ENCODE measurements at regions not wholly inside any gene's neighbourhood (a gene's known extent, or its start where the extent isn't known, plus 50 kb on each side); places are given as distances from the start of the nearest gene placed in this dataset.

DNA sequence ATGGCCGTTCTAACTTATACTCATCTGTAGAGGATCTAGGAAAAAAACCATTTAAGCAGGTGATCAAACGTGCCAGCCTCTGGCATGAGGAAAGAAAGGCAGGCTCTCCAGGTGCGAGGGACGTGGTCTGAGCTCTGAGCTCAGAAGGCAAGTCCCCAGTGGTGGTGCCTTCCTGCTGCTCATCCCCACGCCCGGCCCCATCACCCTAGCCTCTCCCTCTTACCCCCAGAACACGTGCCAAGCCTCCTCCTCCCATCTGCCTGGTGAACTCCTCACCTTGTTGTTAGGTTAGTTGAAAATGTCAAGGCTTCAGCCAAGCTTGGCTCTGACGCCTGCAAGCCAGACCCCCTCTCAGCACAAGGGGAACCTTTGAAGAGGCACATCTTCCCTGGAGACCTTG lies 571.2 kb upstream of the MKI67 start:
- H3K4me3 ChIP-seq (ENCODE audit: low read depth, low read length) = no peak overlapping the region
- TF ChIP-seq, protein P1, sequence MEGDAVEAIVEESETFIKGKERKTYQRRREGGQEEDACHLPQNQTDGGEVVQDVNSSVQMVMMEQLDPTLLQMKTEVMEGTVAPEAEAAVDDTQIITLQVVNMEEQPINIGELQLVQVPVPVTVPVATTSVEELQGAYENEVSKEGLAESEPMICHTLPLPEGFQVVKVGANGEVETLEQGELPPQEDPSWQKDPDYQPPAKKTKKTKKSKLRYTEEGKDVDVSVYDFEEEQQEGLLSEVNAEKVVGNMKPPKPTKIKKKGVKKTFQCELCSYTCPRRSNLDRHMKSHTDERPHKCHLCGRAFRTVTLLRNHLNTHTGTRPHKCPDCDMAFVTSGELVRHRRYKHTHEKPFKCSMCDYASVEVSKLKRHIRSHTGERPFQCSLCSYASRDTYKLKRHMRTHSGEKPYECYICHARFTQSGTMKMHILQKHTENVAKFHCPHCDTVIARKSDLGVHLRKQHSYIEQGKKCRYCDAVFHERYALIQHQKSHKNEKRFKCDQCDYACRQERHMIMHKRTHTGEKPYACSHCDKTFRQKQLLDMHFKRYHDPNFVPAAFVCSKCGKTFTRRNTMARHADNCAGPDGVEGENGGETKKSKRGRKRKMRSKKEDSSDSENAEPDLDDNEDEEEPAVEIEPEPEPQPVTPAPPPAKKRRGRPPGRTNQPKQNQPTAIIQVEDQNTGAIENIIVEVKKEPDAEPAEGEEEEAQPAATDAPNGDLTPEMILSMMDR (IDR thresholded peaks at IDR 0.05) = no peak
- H3K9me3 ChIP-seq (ENCODE audit: control insufficient read depth, low read length) = no peaks in the 10 kb centered on the region
- H3K4me2 ChIP-seq (ENCODE audit: low read length) = no peak overlapping the region
- H3K27ac ChIP-seq = no peak overlapping the region
- H2AFZ ChIP-seq = no peak overlapping the region
- no peaks in the 10 kb centered on the region for H3K36me3 ChIP-seq (ENCODE audit: control insufficient read depth, insufficient read depth, low read length)
- H3K4me1 ChIP-seq = no peaks in the 10 kb centered on the region
- no peaks in the 10 kb centered on the region for H3K79me2 ChIP-seq
- H3K27me3 ChIP-seq (ENCODE audit: control insufficient read depth, insufficient read depth, low read length) = no peaks in the 10 kb centered on the region
- H3K9ac ChIP-seq = no peak overlapping the region

DNA sequence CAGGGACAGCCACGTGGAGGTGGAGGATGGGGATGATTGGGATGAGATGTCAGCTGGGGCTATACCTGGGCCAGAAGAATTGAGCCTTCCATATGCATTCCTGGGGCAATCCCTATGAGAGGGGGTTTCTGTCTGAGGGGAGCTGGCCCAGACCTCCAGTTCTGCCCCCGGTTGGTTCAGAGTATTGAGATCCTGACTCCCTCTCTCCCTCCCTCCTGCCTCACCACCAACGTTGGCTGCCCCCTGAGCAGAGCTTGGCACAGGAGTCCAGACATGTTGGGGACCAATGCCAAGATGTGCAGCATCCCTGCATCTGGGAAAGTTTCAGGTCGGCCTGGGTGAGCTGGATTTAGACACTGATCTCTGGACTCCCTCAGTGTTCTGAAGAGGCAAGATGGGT lies 575.2 kb upstream of the MKI67 start:
- Histone ChIP-seq H3K27me3 (ENCODE audit: control insufficient read depth, insufficient read depth, low read length) (no peaks in the 10 kb centered on the region), H3K27ac (no peak overlapping the region), H3K36me3 (ENCODE audit: control insufficient read depth, insufficient read depth, low read length) (no peaks in the 10 kb centered on the region), H3K4me3 (ENCODE audit: low read depth, low read length) (no peak overlapping the region), H3K79me2 (no peaks in the 10 kb centered on the region), H2AFZ (no peak overlapping the region), H3K4me1 (no peaks in the 10 kb centered on the region), H3K9me3 (ENCODE audit: control insufficient read depth, low read length) (no peaks in the 10 kb centered on the region), H3K4me2 (ENCODE audit: low read length) (no peak overlapping the region), H3K9ac (no peak overlapping the region)
- TF ChIP-seq, protein P1 (IDR thresholded peaks at IDR 0.05) = no peak

DNA sequence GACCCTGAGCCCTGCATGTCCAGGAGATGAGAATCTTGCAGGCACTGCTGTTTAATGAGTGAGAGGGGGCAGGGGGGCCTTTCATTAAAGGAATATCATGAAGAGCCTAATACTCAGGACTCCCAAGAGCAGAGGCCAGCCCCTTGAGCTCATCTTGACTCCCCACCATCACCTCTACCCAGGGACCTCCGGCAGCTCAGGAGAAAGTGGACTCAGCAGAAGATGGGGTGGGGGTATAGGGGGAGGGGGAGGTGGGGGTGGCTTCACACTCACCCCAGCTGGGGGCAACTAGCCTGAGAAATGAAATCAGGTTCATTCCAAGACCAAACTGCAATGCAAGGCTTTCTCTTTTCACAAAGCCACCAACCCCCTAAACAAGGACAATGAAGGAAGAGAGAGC lies 575.6 kb upstream of the MKI67 start:
- no peaks in the 10 kb centered on the region for H3K27me3 ChIP-seq (ENCODE audit: control insufficient read depth, insufficient read depth, low read length)
- H2AFZ ChIP-seq = no peak overlapping the region
- TF ChIP-seq, protein P1 (IDR thresholded peaks at IDR 0.05) = no peak
- H3K27ac ChIP-seq = no peak overlapping the region
- no peak overlapping the region for H3K4me3 ChIP-seq (ENCODE audit: low read depth, low read length)
- H3K36me3 ChIP-seq (ENCODE audit: control insufficient read depth, insufficient read depth, low read length) = no peaks in the 10 kb centered on the region
- no peak overlapping the region for H3K4me2 ChIP-seq (ENCODE audit: low read length)
- no peak overlapping the region for H3K9ac ChIP-seq
- no peaks in the 10 kb centered on the region for H3K79me2 ChIP-seq
- no peaks in the 10 kb centered on the region for H3K4me1 ChIP-seq
- no peaks in the 10 kb centered on the region for H3K9me3 ChIP-seq (ENCODE audit: control insufficient read depth, low read length)

DNA sequence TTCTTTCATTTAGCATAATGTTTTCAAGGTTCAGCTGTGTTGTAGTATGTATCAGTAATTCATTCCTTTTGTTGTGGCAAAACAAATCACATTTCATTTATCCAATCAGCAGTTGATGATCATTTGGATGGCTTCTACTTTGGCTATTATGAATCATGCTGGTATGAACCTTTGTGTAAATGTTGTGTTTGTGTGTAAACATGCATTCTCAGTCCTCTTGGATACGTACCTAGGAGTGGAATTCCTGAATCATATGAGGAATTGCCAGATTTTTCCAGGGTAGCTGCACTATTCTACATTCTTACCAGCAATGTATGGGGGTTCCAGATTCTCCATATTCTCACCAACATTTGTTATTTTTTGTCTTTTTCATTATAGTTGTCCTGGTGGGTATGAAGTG lies 578.5 kb upstream of the MKI67 start:
- TF ChIP-seq, protein P1 (IDR thresholded peaks at IDR 0.05) = no peak
- Histone ChIP-seq H3K9me3 (ENCODE audit: control insufficient read depth, low read length) (no peaks in the 10 kb centered on the region), H3K27me3 (ENCODE audit: control insufficient read depth, insufficient read depth, low read length) (no peaks in the 10 kb centered on the region), H3K4me1 (no peaks in the 10 kb centered on the region), H3K79me2 (no peaks in the 10 kb centered on the region), H3K4me2 (ENCODE audit: low read length) (no peak overlapping the region), H3K9ac (no peak overlapping the region), H3K27ac (no peak overlapping the region), H2AFZ (no peak overlapping the region), H3K36me3 (ENCODE audit: control insufficient read depth, insufficient read depth, low read length) (no peaks in the 10 kb centered on the region), H3K4me3 (ENCODE audit: low read depth, low read length) (no peak overlapping the region)

DNA sequence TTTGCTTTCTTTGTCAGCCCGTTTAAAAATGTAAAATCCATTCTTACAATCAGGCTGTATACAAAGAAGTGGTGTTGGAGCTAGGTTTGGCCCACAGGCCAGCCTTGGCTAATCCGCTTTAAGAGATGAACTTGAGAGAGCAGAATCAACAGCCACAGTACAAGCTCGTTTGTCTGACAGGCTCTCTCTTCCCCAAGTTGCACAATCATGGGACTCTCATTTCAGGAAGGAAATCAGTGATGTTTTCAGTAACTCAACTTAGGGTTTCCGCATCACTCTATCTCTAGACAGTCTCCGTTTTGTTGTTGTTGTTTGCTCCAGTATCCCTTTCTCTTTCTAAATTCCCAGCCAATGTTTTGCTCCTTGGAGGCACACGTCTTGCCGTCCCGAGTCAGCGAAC lies 582.0 kb upstream of the MKI67 start:
- Histone ChIP-seq H3K27ac (no peak overlapping the region), H2AFZ (no peak overlapping the region), H3K9ac (no peak overlapping the region), H3K27me3 (ENCODE audit: control insufficient read depth, insufficient read depth, low read length) (no peaks in the 10 kb centered on the region), H3K9me3 (ENCODE audit: control insufficient read depth, low read length) (no peaks in the 10 kb centered on the region), H3K36me3 (ENCODE audit: control insufficient read depth, insufficient read depth, low read length) (no peaks in the 10 kb centered on the region), H3K4me3 (ENCODE audit: low read depth, low read length) (no peak overlapping the region), H3K4me1 (no peaks in the 10 kb centered on the region), H3K79me2 (no peaks in the 10 kb centered on the region), H3K4me2 (ENCODE audit: low read length) (no peak overlapping the region)
- TF ChIP-seq, protein P1 (IDR thresholded peaks at IDR 0.05) = no peak

Measured in parathyroid adenoma (tissue), 2 donors.